ENCODE measurements at regions not wholly inside any gene's neighbourhood (a gene's known extent, or its start where the extent isn't known, plus 50 kb on each side); places are given as distances from the start of the nearest gene placed in this dataset.

DNA sequence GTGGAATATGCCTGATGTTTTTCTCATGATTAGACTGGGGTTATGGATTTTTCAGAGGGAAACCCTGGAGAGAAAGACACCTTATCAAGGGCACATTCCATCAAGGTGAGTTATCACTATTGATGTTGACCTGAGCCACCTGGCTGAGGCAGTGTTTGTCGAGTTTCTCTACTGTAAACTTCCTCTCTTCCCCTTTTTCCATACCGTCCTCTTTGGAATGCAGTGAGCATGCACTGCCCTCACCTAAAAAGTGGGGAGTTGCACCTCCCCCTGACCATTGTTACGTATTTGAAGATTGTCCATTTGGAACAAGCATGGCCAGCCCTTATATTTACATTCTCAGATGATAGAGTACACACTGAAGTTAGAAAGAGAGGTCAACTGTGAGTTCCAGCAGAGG, 53.9 kb upstream of the PWP1 start:
- TF ChIP-seq, protein P1, sequence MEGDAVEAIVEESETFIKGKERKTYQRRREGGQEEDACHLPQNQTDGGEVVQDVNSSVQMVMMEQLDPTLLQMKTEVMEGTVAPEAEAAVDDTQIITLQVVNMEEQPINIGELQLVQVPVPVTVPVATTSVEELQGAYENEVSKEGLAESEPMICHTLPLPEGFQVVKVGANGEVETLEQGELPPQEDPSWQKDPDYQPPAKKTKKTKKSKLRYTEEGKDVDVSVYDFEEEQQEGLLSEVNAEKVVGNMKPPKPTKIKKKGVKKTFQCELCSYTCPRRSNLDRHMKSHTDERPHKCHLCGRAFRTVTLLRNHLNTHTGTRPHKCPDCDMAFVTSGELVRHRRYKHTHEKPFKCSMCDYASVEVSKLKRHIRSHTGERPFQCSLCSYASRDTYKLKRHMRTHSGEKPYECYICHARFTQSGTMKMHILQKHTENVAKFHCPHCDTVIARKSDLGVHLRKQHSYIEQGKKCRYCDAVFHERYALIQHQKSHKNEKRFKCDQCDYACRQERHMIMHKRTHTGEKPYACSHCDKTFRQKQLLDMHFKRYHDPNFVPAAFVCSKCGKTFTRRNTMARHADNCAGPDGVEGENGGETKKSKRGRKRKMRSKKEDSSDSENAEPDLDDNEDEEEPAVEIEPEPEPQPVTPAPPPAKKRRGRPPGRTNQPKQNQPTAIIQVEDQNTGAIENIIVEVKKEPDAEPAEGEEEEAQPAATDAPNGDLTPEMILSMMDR (IDR thresholded peaks at IDR 0.05): no peak
- TF ChIP-seq POLR2A (IDR thresholded peaks at IDR 0.05): no peak

Measured in body of pancreas (tissue), 4 donors.